ENCODE measurements at regions not wholly inside any gene's neighbourhood (a gene's known extent, or its start where the extent isn't known, plus 50 kb on each side); places are given as distances from the start of the nearest gene placed in this dataset.

DNA sequence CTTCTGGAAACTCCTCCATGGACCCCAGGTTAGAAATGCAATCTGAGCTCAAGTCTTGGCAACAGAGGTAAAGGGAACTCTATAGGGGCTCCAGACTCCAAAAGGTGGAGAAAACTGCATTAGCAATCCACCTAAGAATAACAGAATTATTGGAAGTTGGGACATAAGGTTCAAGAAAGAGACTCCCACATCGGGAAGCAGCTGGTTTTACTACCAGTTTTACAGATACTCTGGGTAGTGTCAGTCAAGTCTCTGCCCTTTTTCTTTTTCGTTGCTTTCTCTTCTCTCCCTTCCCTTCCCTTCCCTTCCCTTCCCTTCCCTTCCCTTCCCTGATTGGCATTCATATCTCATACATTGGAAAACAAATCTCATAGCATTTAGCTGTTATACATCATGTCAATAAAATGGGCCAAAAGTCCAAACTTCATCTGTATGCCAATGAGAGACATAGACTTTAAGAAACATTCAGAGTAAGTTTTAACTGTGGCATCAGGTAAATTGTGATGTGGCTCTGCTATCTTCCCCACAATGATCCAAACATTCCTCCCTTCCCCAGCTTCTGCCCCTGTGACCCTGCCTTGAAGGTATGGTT is 166.7 kb downstream of the KCNE4 start:
- no peak for DNase-seq
- Histone ChIP-seq H3K4me1 (no peaks in the 10 kb centered on the region), H3K9me3 (no peaks in the 10 kb centered on the region), H3K36me3 (no peaks in the 10 kb centered on the region), H3K27ac (no peak overlapping the region), H3K4me3 (no peak overlapping the region), H3K27me3 (no peaks in the 10 kb centered on the region)
- WGBS, 2 donors, result 60 to 62% methylated on average over 2 of the region's 2 CpGs
- no peak for TF ChIP-seq POLR2A (IDR thresholded peaks at IDR 0.05)
- TF ChIP-seq, protein P1, sequence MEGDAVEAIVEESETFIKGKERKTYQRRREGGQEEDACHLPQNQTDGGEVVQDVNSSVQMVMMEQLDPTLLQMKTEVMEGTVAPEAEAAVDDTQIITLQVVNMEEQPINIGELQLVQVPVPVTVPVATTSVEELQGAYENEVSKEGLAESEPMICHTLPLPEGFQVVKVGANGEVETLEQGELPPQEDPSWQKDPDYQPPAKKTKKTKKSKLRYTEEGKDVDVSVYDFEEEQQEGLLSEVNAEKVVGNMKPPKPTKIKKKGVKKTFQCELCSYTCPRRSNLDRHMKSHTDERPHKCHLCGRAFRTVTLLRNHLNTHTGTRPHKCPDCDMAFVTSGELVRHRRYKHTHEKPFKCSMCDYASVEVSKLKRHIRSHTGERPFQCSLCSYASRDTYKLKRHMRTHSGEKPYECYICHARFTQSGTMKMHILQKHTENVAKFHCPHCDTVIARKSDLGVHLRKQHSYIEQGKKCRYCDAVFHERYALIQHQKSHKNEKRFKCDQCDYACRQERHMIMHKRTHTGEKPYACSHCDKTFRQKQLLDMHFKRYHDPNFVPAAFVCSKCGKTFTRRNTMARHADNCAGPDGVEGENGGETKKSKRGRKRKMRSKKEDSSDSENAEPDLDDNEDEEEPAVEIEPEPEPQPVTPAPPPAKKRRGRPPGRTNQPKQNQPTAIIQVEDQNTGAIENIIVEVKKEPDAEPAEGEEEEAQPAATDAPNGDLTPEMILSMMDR (IDR thresholded peaks at IDR 0.05), result no peak
- intact Hi-C loops (cut with DNase I), result no loop called here

DNA sequence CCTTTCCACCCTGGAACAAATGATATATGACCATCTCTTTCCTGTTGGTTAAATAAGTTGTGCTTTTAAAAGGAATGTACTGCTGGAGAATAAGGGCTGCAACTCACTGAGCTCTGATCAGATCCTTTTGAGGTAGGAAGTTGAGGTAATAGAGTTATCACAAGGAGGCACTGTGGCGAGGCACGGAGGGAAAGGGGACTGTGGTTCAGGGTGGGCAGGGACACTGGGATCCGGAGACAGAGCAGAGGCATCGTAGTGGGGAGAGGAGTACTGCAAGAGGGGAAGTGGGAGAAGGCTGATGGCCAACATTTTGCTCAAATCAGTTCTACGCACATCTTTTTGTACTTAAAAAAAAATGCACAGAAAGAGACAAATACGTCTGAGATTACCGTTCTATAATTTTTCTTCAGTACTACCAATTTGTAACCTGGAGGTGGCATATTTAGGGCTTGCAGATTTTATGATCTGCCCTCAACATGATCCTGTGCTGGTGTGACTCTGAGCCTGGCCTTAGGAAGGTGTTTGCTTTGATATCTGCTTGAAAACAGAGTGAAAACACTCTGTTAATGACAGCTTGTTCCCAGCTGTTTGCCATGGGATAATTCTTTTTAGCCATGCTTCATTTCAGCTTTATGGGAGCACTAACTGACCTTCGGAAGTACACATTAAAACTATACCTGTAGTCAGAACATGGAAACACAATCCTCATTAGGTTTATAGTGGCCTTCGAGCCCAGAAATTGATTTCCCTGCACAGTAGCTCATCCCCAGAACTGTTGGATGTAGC is 168.1 kb downstream of the KCNE4 start:
- TF ChIP-seq, protein P1 (IDR thresholded peaks at IDR 0.05), result no peak
- no peak for TF ChIP-seq POLR2A (IDR thresholded peaks at IDR 0.05)
- H3K4me1 ChIP-seq, result no peaks in the 10 kb centered on the region
- no peak overlapping the region for H3K4me3 ChIP-seq
- H3K9me3 ChIP-seq, result no peaks in the 10 kb centered on the region
- no peak for DNase-seq
- 72 to 73% methylated on average over 9 of the region's 9 CpGs for WGBS, 2 donors
- intact Hi-C loops (cut with DNase I), result no loop called here
- H3K27ac ChIP-seq, result no peak overlapping the region
- no peaks in the 10 kb centered on the region for H3K36me3 ChIP-seq
- H3K27me3 ChIP-seq, result no peaks in the 10 kb centered on the region

DNA sequence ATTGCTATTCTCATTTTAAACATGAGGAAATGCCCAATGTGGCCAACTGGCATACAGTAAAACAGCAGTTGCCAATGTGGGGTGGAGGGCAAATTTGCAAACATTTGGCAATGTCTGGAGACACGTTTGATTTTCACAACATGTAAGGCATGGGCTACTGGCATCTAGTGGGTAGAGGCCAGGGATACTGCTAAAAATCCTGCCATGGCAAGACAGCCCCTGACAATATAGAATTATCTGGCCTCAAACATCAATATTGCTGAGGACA is 168.6 kb downstream of the KCNE4 start:
- no peaks in the 10 kb centered on the region for H3K27me3 ChIP-seq
- TF ChIP-seq POLR2A (IDR thresholded peaks at IDR 0.05), result no peak
- TF ChIP-seq, protein P1 (IDR thresholded peaks at IDR 0.05), result no peak
- no peak for DNase-seq
- no peak overlapping the region for H3K27ac ChIP-seq
- H3K4me3 ChIP-seq, result no peak overlapping the region
- intact Hi-C loops (cut with DNase I), result no loop called here
- WGBS, 2 donors, result 10 to 44% methylated on average over 1 of the region's 1 CpG
- H3K4me1 ChIP-seq, result no peaks in the 10 kb centered on the region
- no peaks in the 10 kb centered on the region for H3K9me3 ChIP-seq
- no peaks in the 10 kb centered on the region for H3K36me3 ChIP-seq

DNA sequence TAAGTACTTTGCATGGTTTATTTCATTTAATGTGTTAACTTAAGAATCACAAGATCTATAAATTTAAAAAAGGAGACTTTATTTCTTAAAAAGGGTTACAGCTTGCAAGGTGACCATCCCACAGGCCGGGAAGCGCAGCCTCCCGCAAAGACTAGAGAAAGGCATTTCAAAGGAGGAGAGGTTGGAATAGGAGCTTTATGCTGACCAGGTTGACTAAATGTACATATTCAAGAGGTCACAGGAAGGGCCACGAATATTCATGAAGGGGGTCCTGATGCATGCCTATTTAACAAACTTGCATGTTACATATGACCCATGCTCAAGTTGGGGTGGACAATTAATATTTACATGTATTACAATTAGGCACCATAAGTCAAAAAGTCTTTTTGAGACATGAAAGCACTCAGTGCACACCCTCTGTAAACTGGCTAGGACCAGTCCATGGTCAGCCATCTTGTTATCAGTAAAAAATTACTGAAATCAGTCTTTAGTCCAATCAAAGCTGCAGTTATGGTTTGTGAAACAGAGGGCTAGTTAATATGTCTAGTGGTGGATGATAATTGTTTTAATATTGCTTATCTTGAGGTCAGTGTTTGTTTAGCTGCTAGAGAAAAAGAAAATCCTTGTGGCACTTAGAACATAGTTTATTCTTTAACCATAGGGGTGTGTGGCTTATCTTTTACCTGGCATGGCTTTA is 169.3 kb downstream of the KCNE4 start:
- no peak overlapping the region for H3K4me3 ChIP-seq
- 63 to 69% methylated on average over 4 of the region's 4 CpGs for WGBS, 2 donors
- H3K27ac ChIP-seq, result no peak overlapping the region
- TF ChIP-seq, protein P1 (IDR thresholded peaks at IDR 0.05), result no peak
- TF ChIP-seq POLR2A (IDR thresholded peaks at IDR 0.05), result no peak
- H3K4me1 ChIP-seq, result no peaks in the 10 kb centered on the region
- DNase-seq, result no peak
- intact Hi-C loops (cut with DNase I), result no loop called here
- H3K36me3 ChIP-seq, result no peaks in the 10 kb centered on the region
- no peaks in the 10 kb centered on the region for H3K9me3 ChIP-seq
- no peaks in the 10 kb centered on the region for H3K27me3 ChIP-seq

DNA sequence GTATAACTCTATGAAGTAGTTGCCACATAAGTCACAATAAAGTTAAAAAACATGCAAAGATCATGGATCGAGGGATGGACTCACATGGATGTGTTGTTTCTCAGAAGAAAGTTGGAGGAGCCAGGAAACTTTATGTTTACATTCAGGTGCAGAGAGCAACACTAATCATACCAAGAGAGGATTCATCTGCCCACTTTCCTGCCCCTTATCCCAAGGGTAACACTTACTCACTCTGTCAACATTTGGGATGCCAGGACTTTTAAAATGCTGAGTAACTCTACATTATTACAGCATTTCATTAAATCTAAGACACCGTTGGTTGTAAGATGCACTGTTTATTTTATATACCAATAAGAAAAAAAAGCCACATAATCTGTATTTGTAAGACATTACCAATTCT is 170.4 kb downstream of the KCNE4 start:
- Histone ChIP-seq H3K9me3 (no peaks in the 10 kb centered on the region), H3K36me3 (no peaks in the 10 kb centered on the region), H3K27me3 (no peaks in the 10 kb centered on the region), H3K4me1 (no peaks in the 10 kb centered on the region), H3K4me3 (no peak overlapping the region), H3K27ac (no peak overlapping the region)
- DNase-seq, result no peak
- intact Hi-C loops (cut with DNase I), result no loop called here
- WGBS, 2 donors, result 39 to 54% methylated on average over 2 of the region's 2 CpGs
- TF ChIP-seq, protein P1 (IDR thresholded peaks at IDR 0.05), result no peak
- TF ChIP-seq POLR2A (IDR thresholded peaks at IDR 0.05), result no peak
